Esophagus (tissue), 2 donors: ENCODE measurements at regions not wholly inside any gene's neighbourhood (a gene's known extent, or its start where the extent isn't known, plus 50 kb on each side); places are given as distances from the start of the nearest gene placed in this dataset.

Experiments used
- H3K27ac ChIP-seq, 2 donors: one replicate each; pipeline ENCODE4 v1.5.1; 2013; ENCODE audit warnings: low read depth in 2 of 2, mild to moderate bottlenecking in 2 of 2, inconsistent platforms in 1 of 2, low read length in 1 of 2, moderate library complexity in 1 of 2
- H3K27me3 ChIP-seq, 2 donors: one replicate each; pipeline ENCODE4 v1.6.1; 2013; ENCODE audit warnings: low read length in 2 of 2, control low read depth in 1 of 2, mild to moderate bottlenecking in 1 of 2; ENCODE audit not compliant: insufficient read depth in 2 of 2, control insufficient read depth in 1 of 2
- H3K36me3 ChIP-seq, 2 donors: one replicate each; pipeline ENCODE4 v1.6.1; 2013; ENCODE audit warnings: low read length in 1 of 2; ENCODE audit not compliant: control insufficient read depth in 2 of 2, insufficient read depth in 2 of 2
- H3K4me1 ChIP-seq, 2 donors: one replicate each; pipeline ENCODE4 v1.6.1; 2013; ENCODE audit warnings: low read length in 1 of 2; ENCODE audit not compliant: control insufficient read depth in 2 of 2, insufficient read depth in 2 of 2
- H3K4me3 ChIP-seq, 2 donors: one replicate each; pipeline ENCODE4 v1.5.1; 2013; ENCODE audit warnings: low read length in 2 of 2, mild to moderate bottlenecking in 2 of 2, low read depth in 1 of 2, moderate library complexity in 1 of 2
- H3K9me3 ChIP-seq, 2 donors: one replicate each; pipeline ENCODE4 v1.6.1; 2013; ENCODE audit warnings: mild to moderate bottlenecking in 2 of 2, low read depth in 1 of 2, low read length in 1 of 2, moderate library complexity in 1 of 2; ENCODE audit not compliant: control insufficient read depth in 2 of 2, insufficient read depth in 1 of 2
- WGBS, 2 donors: extraction: QIAGEN DNeasy Blood & Tissue Kit; methylation state at CpG; one replicate each; pipeline ENCODE4 v1.1.7; 2013; 5-methylcytosine and 5-hydroxymethylcytosine counted together
- donor health status: healthy with polysubstance abuse.
- donor health status: Bipolar disorder and iron deficiency.

- H3K4me3 ChIP-seq, result no peak overlapping the region
- H3K36me3 ChIP-seq, result no peaks in the 10 kb centered on the region
- 62 to 71% methylated on average over 3 of the region's 3 CpGs for WGBS, 2 donors
- H3K27me3 ChIP-seq, result no peaks in the 10 kb centered on the region
- H3K9me3 ChIP-seq, result peaks cover 0 to 3% of the 10 kb centered on the region in 2 donors
- no peak overlapping the region for H3K27ac ChIP-seq
- H3K4me1 ChIP-seq, result no peaks in the 10 kb centered on the region
These were observed 473.6 kb downstream of the CDH11 start for GRCh38 chr16:64648282-64648681.

- no peaks in the 10 kb centered on the region for H3K36me3 ChIP-seq
- no peaks in the 10 kb centered on the region for H3K4me1 ChIP-seq
- H3K4me3 ChIP-seq, result no peak overlapping the region
- H3K27me3 ChIP-seq, result no peaks in the 10 kb centered on the region
- no peak overlapping the region for H3K27ac ChIP-seq
- 93 to 94% methylated on average over 3 of the region's 3 CpGs for WGBS, 2 donors
- H3K9me3 ChIP-seq, result no peaks in the 10 kb centered on the region
These were observed 480.5 kb downstream of the CDH11 start for GRCh38 chr16:64641343-64641742.

- H3K27me3 ChIP-seq, result no peaks in the 10 kb centered on the region
- H3K36me3 ChIP-seq, result no peaks in the 10 kb centered on the region
- no peak overlapping the region for H3K27ac ChIP-seq
- 91 to 96% methylated on average over 2 of the region's 2 CpGs for WGBS, 2 donors
- no peaks in the 10 kb centered on the region for H3K9me3 ChIP-seq
- no peaks in the 10 kb centered on the region for H3K4me1 ChIP-seq
- H3K4me3 ChIP-seq, result no peak overlapping the region
These were observed 483.1 kb downstream of the CDH11 start for GRCh38 chr16:64638766-64639165.

- WGBS, 2 donors, result 52 to 74% methylated on average over 2 of the region's 2 CpGs
- Histone ChIP-seq H3K9me3 (peaks cover 3% of the 10 kb centered on the region in 2 donors), H3K27ac (no peak overlapping the region), H3K36me3 (no peaks in the 10 kb centered on the region), H3K4me3 (no peak overlapping the region), H3K4me1 (no peaks in the 10 kb centered on the region), H3K27me3 (no peaks in the 10 kb centered on the region)
These were observed 492.2 kb downstream of the CDH11 start for GRCh38 chr16:64629622-64630021.

GRCh38 chr16:64627781-64628180, 494.1 kb downstream of the CDH11 start:
- Histone ChIP-seq H3K27me3 (no peaks in the 10 kb centered on the region), H3K9me3 (peaks cover 3% of the 10 kb centered on the region in 2 donors), H3K36me3 (no peaks in the 10 kb centered on the region), H3K4me3 (no peak overlapping the region), H3K4me1 (no peaks in the 10 kb centered on the region), H3K27ac (no peak overlapping the region)
- WGBS, 2 donors, result 72 to 78% methylated on average over 7 of the region's 7 CpGs

GRCh38 chr16:64627288-64627687, 494.6 kb downstream of the CDH11 start:
- WGBS, 2 donors, result 71 to 75% methylated on average over 4 of the region's 4 CpGs

GRCh38 chr16:64626776-64627175, 495.1 kb downstream of the CDH11 start:
- Histone ChIP-seq H3K27ac (no peak overlapping the region), H3K4me3 (no peak overlapping the region), H3K9me3 (peaks cover 3% of the 10 kb centered on the region in 2 donors), H3K27me3 (no peaks in the 10 kb centered on the region), H3K36me3 (no peaks in the 10 kb centered on the region), H3K4me1 (no peaks in the 10 kb centered on the region)
- 92 to 94% methylated on average over 2 of the region's 2 CpGs for WGBS, 2 donors

More at GRCh38 chr16:64627288-64627687, 494.6 kb downstream of the CDH11 start:
- Histone ChIP-seq H3K4me3 (no peak overlapping the region), H3K4me1 (no peaks in the 10 kb centered on the region), H3K9me3 (peaks cover 3% of the 10 kb centered on the region in 2 donors), H3K27ac (no peak overlapping the region), H3K27me3 (no peaks in the 10 kb centered on the region), H3K36me3 (no peaks in the 10 kb centered on the region)

GRCh38 chr16:64621616-64622015, 500.2 kb downstream of the CDH11 start:
- WGBS, 2 donors, result 60 to 61% methylated on average over 1 of the region's 1 CpG
- no peak overlapping the region for H3K4me3 ChIP-seq
- H3K27me3 ChIP-seq, result no peaks in the 10 kb centered on the region
- H3K27ac ChIP-seq, result no peak overlapping the region
- H3K4me1 ChIP-seq, result no peaks in the 10 kb centered on the region
- peaks cover 0 to 3% of the 10 kb centered on the region in 2 donors for H3K9me3 ChIP-seq
- no peaks in the 10 kb centered on the region for H3K36me3 ChIP-seq

- Histone ChIP-seq H3K9me3 (peaks cover 4% of the 10 kb centered on the region in 2 donors), H3K4me3 (no peak overlapping the region), H3K4me1 (peaks cover 0 to 2% of the 10 kb centered on the region in 2 donors), H3K36me3 (no peaks in the 10 kb centered on the region), H3K27me3 (no peaks in the 10 kb centered on the region), H3K27ac (no peak overlapping the region)
- WGBS, 2 donors, result 74 to 77% methylated on average over 1 of the region's 1 CpG
These were observed 503.9 kb downstream of the CDH11 start for GRCh38 chr16:64617836-64618476.

- Histone ChIP-seq H3K9me3 (peaks cover 4% of the 10 kb centered on the region in 2 donors), H3K4me3 (no peak overlapping the region), H3K36me3 (no peaks in the 10 kb centered on the region), H3K27me3 (no peaks in the 10 kb centered on the region), H3K27ac (no peak overlapping the region), H3K4me1 (peaks cover 0 to 2% of the 10 kb centered on the region in 2 donors)
- 43 to 50% methylated on average over 6 of the region's 6 CpGs for WGBS, 2 donors
These were observed 506.1 kb downstream of the CDH11 start for GRCh38 chr16:64615630-64616280.
